Esophagus squamous epithelium (tissue), 5 donors: ENCODE measurements at regions not wholly inside any gene's neighbourhood (a gene's known extent, or its start where the extent isn't known, plus 50 kb on each side); places are given as distances from the start of the nearest gene placed in this dataset.

ENCODE experiments used
- DNase-seq: peaks from one replicate; lab custom pipeline; 2025; lab: John Stamatoyannopoulos, UW
- H3K27ac ChIP-seq, 4 donors: fragments of 200-600 bp; sonication (generic); one replicate each; pipeline ENCODE4 v1.5.1; 2016 to 2019; ENCODE audit warnings: mild to moderate bottlenecking in 1 of 4
- H3K27me3 ChIP-seq, 4 donors: fragments of 200-600 bp; sonication (generic); 1 replicate in 3 of 4; 2 replicates in 1 of 4; pipeline versions ENCODE4 v1.5.1 to v1.6.0; 2017 to 2021; ENCODE audit warnings: antibody characterized with exemption in 1 of 4
- H3K36me3 ChIP-seq, 3 donors: fragments of 200-600 bp; sonication (generic); one replicate each; pipeline ENCODE4 v1.5.1; 2016 to 2019
- H3K4me1 ChIP-seq, 3 donors: fragments of 200-600 bp; sonication (generic); one replicate each; pipeline ENCODE4 v1.5.1; 2017 to 2019
- H3K4me3 ChIP-seq, 4 donors: fragments of 200-600 bp; sonication (generic); 1 replicate in 3 of 4; 2 replicates in 1 of 4; pipeline ENCODE4 v1.5.1; 2016 to 2019; ENCODE audit warnings: mild to moderate bottlenecking in 2 of 4, moderate library complexity in 1 of 4
- H3K9me3 ChIP-seq, 3 donors: fragments of 200-600 bp; sonication (generic); one replicate each; pipeline ENCODE4 v1.5.1; 2016 to 2019
- CTCF ChIP-seq, 6 experiments: fragments of 450-650 bp in 4 of 6; fragments of 200-600 bp in 2 of 6; sonication (generic) in 2 of 6; IDR thresholded peaks; one replicate each; pipeline ENCODE4 v1.5.1; 2016 to 2019; ENCODE audit warnings: antibody characterized with exemption in 6 of 6, mild to moderate bottlenecking in 4 of 6, moderate library complexity in 4 of 6
- POLR2A ChIP-seq, 4 donors: fragments of 450-650 bp; IDR thresholded peaks; one replicate each; pipeline ENCODE4 v1.6.1; 2017; ENCODE audit warnings: antibody characterized with exemption in 4 of 4, mild to moderate bottlenecking in 4 of 4, moderate library complexity in 3 of 4
- WGBS, 2 donors: methylation state at CpG; one replicate each; pipeline ENCODE4 v1.1.5; 2018; 5-methylcytosine and 5-hydroxymethylcytosine counted together
- intact Hi-C: fragments of 100-400 bp; cut with DNase I; formaldehyde crosslinking; loops from one replicate; pipeline ENCODE4 v1.15.0; 2022
- donor health status: DM: yes; HTN: yes; CAD: no.

GRCh38 chr1:193514397-193514796, 328.0 kb upstream of the B3GALT2 start:
- Histone ChIP-seq H3K27me3 (no peaks in the 10 kb centered on the region), H3K4me3 (no peak overlapping the region), H3K36me3 (no peaks in the 10 kb centered on the region), H3K27ac (no peak overlapping the region), H3K4me1 (no peaks in the 10 kb centered on the region), H3K9me3 (no peaks in the 10 kb centered on the region)
- 79 to 80% methylated on average over 4 of the region's 4 CpGs for WGBS, 2 donors
- intact Hi-C loops = no loop called here
- TF ChIP-seq CTCF (IDR thresholded peaks at IDR 0.05) (no peak), POLR2A (IDR thresholded peaks at IDR 0.05) (no peak)
- DNase-seq = no peak

- Histone ChIP-seq H3K4me3 (no peak overlapping the region), H3K27me3 (no peaks in the 10 kb centered on the region), H3K27ac (no peak overlapping the region), H3K4me1 (no peaks in the 10 kb centered on the region), H3K9me3 (no peaks in the 10 kb centered on the region), H3K36me3 (no peaks in the 10 kb centered on the region)
- no peak for TF ChIP-seq POLR2A (IDR thresholded peaks at IDR 0.05)
- TF ChIP-seq CTCF (IDR thresholded peaks at IDR 0.05) = no peak
- no peak for DNase-seq
- intact Hi-C loops = no loop called here
- WGBS, 2 donors = 95 to 96% methylated on average over 2 of the region's 2 CpGs
Measured at GRCh38 chr1:193513032-193513431, 326.6 kb upstream of the B3GALT2 start.

- Histone ChIP-seq H3K36me3 (no peaks in the 10 kb centered on the region), H3K9me3 (no peaks in the 10 kb centered on the region), H3K4me3 (no peak overlapping the region), H3K27me3 (no peaks in the 10 kb centered on the region), H3K4me1 (no peaks in the 10 kb centered on the region), H3K27ac (no peak overlapping the region)
- TF ChIP-seq CTCF (IDR thresholded peaks at IDR 0.05) = no peak
- TF ChIP-seq POLR2A (IDR thresholded peaks at IDR 0.05) = no peak
- intact Hi-C loops = no loop called here
- DNase-seq = no peak
Measured at GRCh38 chr1:193504920-193505319, 318.5 kb upstream of the B3GALT2 start.

- H3K27me3 ChIP-seq = no peaks in the 10 kb centered on the region
- no peaks in the 10 kb centered on the region for H3K9me3 ChIP-seq
- H3K36me3 ChIP-seq = no peaks in the 10 kb centered on the region
- TF ChIP-seq POLR2A (IDR thresholded peaks at IDR 0.05) (no peak), CTCF (IDR thresholded peaks at IDR 0.05) (no peak)
- 39 to 64% methylated on average over 6 to 7 of the region's 7 CpGs for WGBS, 2 donors
- no peaks in the 10 kb centered on the region for H3K4me1 ChIP-seq
- H3K4me3 ChIP-seq = no peak overlapping the region
- intact Hi-C loops = no loop called here
- H3K27ac ChIP-seq = no peak overlapping the region
- no peak for DNase-seq
Measured at GRCh38 chr1:193498088-193498655, 311.8 kb upstream of the B3GALT2 start.

GRCh38 chr1:193494368-193494767, 308.0 kb upstream of the B3GALT2 start:
- no peaks in the 10 kb centered on the region for H3K4me1 ChIP-seq
- no peaks in the 10 kb centered on the region for H3K9me3 ChIP-seq
- intact Hi-C loops = no loop called here
- no peak for TF ChIP-seq CTCF (IDR thresholded peaks at IDR 0.05)
- TF ChIP-seq POLR2A (IDR thresholded peaks at IDR 0.05) = no peak
- H3K27ac ChIP-seq = no peak overlapping the region
- DNase-seq = no peak
- no peaks in the 10 kb centered on the region for H3K36me3 ChIP-seq
- WGBS, 2 donors = 36 to 46% methylated on average over 2 of the region's 2 CpGs
- no peaks in the 10 kb centered on the region for H3K27me3 ChIP-seq
- no peak overlapping the region for H3K4me3 ChIP-seq
